HG03469 (cell line): ENCODE measurements at regions not wholly inside any gene's neighbourhood (a gene's known extent, or its start where the extent isn't known, plus 50 kb on each side); places are given as distances from the start of the nearest gene placed in this dataset.
"Not testable (repeated sequence)": the region's sequence is repeated elsewhere in the genome, so short reads cannot be mapped to it uniquely, and the experiment has no call there.

Source experiments
- ATAC-seq: cut with Tn5 transposase; IDR thresholded peaks from one replicate; pipeline ENCODE4 v1.9.1; 2021; ENCODE audit warnings: mild to moderate bottlenecking, moderate library complexity, moderate number of reproducible peaks; ENCODE audit not compliant: unreplicated experiment

DNA sequence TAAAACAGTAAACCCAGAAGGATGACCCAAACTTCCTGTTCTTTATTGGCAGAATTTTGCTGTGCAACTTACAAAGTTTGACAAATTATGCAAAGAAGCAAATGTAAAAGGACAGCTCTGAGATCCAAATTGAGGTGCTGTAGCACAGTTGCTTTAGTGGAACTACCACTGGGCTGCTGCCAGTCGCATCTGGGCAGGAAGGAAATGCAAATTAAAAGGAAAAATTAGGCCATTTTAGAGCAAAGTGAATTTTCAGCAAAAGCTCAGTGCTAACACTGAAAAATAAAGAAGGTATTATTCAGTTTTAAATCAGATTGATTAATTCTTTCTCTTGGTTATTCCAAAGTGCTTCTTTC lies 104.5 kb downstream of the ZMAT3 start:
- no peak for ATAC-seq

DNA sequence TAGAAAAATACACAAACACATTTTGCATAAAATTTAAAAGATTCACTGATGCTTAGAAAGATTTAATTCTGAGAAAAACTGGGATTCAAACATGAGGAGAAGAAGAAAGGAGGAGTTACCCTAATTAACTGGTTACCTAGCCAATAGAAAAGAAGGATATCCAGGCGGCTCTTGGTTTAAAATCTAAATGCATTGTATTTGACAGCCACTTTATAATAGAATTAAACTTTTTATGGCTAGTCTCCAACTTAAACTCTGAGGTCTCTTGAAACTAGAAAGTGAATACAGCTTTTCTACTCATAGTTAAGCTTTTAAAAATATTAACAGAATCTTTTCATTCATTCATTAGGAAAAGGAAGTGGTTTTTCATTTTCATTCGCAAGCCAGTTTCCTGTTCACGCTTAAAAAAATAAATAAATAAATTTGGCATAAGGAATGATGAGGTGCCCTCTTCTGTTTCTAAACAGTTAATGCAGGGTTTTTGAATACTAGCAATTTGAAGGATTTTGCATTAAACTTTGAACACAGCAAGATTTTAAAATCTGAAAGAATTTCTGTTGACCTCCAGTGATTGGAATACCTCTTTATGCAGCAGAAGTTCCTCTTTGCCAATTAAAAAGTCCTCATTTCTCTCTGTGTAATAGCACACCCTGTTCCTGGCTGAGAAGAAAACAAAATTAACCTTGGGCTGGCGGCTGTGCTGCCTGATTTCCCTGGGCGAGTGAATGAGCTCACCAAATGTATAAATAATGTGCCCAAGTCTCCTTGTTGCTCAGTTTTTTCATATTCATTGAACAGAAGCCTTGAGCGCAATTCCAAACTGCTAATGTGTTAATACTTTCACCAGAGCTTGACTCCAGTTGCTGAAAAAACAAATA lies 105.1 kb downstream of the ZMAT3 start:
- peak; percentile 25 for ATAC-seq

DNA sequence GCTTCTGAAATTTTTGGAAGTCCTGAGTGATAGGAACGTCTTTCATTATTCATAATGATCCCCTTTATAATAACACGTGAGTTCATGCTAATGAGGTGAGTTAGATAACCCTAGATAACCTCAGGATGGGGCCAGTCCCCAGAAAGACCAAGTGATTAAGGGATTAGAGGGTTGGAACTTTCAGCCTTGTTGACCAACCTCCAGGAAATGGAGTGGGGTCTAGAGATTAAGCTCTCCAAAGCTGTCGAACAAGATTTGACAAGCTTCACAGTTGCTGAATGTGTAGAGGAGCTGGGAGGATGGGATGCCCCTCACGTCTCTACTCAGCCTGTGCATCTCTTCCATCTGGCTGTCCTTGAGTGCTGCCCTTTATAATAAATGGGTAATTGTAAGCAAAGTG lies 107.1 kb downstream of the ZMAT3 start:
- no peak for ATAC-seq

DNA sequence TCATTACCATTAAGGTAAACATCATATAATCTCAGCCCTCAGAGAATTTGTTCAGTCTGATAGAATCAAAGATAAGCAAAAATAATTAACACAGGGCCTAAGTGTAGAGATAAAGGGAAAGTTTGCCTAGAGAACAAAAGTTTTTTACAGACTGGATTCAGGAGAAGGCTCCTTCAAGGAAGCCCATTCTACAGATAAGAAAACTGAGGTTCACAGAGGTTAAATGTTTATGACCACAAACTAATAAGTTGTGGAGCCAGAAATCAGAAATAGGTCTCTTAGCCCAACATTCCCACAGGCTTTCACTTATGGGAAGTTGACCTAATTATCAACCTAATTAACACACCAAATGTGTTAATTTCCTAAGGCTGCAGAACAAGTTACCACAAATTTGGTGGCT lies 110.7 kb downstream of the ZMAT3 start:
- no peak for ATAC-seq

DNA sequence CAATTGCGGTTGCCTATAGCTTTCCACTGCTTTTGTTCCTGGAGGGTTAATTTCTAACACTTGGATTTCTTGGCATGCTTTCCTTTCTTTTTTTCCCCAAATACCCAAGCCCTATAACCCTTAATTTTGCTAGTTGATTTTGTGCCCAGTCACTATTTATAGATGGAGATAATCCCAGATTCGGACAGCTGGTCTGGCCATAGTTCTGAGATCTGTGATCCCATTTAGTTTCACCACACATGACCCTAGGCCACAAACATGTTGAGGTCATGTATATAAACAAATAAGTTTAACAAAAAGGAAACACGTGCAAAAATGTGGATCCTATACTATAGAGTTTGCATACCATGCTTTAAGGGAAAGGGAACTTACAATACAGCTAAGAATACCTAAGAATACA lies 111.4 kb downstream of the ZMAT3 start:
- ATAC-seq = no peak

DNA sequence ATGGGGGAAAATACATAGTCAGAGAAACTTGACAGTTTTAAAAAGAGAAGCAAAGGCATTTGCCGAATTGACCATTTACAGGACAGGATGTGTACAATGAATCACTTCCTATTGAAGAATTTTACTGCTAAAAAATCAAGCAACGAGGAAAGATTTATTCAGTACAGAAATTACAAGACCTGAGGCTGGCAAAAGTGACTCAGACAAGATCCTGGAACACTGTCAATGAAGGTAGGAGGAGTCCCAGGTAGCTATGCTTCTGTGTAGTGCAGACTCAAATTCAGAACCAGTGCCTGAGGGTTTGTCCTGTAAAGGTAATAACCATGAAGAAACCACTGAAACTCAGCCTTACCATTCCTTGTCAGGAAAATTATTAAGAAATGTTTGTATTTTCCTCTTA lies 120.9 kb downstream of the ZMAT3 start:
- no peak for ATAC-seq

DNA sequence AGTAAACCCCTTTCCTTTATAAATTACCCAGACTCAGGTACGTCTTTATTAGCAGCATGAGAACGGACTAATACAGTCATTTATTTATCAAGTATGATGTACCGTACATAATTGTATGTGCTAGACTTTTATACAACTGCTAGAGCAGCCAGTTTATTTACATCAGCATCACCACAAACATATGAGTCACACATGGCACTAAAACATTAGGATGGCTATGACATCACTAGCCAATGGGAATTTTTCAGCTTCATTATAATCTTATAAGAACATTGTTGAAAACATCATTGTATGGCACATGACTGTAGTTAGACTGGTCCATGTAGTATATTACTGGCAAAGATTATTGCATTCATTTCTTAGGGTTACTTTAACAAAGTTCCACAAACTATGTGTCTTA lies 121.7 kb downstream of the ZMAT3 start:
- no peak for ATAC-seq

DNA sequence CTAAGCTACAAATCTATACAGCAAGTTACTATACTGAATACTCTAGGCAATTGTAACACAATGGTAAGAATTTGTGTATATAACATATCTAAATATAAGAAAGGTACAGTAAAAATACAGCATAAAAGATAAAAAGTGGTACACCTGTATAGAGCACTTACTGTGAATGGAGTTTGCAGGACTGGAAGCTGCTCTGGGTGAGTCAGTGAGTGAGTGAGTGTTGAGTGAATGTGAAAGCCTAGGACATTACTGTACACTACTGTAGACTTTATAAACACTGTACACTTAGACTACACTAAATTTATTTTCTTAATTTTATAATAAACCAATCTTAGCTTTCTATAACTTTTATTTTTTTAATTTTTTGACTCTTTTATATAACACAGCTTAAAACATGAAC lies 123.1 kb downstream of the ZMAT3 start:
- no peak for ATAC-seq

DNA sequence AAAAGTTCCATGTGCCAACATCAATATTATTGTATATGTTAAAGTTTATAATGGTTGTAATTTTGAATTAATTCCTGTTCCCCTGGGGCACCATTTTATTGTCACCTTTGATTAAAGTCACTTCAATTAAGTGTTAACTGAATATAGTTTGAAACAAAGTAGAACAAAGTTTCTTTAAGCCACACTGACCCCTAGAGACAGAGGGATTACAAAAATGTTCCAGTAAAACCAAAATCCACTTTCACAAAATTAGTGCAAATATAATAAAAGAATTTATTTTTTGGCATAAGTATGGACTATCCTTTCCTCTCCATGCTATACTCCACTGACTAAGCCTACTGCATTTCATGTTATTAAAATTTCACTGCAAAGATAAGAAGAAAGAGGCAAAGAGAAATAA lies 123.9 kb downstream of the ZMAT3 start:
- ATAC-seq = no peak

DNA sequence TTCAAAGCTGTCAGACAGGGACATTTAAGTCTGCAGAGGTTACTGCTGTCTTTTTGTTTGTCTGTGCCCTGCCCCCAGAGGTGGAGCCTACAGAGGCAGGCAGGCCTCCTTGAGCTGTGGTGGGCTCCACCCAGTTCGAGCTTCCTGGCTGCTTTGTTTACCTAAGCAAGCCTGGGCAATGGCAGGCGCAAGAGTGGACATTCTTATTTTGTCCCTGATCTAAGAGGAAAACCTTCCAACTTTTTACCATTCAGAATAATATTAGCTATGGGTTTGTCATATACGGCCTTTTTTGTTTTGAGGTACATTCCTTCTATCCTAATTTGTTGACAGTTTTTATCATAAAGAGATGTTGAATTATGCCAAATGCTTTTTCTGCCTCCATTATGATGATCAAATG lies 129.3 kb downstream of the ZMAT3 start:
- ATAC-seq = not testable (repeated sequence)

DNA sequence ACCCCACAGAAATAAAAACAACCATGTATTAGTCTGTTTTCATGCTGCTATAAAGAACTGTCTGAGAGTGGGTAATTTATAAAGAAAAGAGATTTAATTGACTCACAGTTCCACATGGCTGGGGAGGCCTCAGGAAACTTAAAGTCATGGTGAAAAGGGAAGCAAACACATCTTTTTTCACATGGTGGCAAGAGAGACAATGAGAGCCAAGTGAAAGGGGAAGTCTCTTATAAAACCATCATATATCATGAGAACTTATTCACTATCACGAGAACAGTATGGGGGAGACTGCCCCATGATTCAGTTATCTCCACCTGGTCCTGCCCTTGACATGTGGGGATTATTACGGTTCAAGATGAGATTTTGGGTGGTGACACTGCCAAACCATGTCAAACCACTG lies 141.5 kb downstream of the ZMAT3 start:
- no peak for ATAC-seq

DNA sequence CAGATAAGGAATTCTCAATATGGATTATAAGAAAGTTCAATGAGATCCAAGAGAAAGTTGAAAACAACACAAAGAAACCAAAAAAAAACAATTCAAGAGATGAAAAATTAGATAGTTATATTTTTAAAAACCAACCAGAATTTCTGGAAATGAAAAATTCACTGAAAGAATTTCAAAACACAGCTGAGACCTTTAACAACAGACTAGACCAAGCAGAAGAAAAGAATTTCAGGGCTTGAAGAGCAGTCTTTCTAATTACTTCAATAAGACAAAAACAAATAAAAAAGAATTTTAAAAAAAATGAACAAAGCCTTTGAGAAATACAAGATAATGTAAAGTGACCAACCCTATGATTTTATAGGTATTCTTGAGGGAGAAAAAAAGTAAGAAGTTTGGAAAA lies 155.4 kb downstream of the ZMAT3 start:
- no peak for ATAC-seq

DNA sequence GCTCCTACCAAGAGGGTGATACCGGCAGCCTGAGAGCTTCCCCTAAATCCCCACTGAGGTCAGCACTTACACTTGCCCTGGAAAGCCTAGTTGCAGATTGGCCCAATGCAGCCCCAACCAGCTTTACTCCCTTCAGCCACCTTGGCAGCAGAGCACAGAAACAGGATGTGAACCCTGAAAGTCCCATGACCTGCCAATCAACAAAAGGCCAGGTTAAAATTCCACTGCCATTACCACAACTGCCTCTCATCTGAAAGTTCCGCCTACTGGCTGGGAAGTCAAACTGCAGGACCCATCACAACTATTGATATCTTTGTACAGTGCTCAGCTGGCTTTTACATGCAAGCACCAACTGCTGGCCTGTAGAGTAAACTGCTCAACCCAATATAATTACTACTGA lies 156.2 kb downstream of the ZMAT3 start:
- no peak for ATAC-seq

DNA sequence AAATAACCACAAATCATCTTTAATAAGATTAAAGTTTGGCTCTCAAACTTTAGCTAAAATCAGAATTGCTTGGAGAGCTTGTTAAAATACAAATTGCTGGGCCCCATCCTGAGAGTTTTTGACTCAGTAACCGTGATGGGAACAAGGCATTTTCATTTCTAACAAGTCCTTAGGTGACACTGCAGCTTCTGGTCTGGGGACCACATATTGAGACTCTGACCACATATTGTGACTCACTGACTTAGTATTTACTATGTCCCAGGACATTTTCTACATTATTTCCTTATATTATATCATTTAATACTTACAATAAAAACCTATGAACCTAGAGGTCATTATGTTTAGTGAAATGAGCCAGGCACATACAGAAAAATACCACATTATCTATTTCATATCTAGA lies 164.5 kb downstream of the ZMAT3 start:
- ATAC-seq = no peak

DNA sequence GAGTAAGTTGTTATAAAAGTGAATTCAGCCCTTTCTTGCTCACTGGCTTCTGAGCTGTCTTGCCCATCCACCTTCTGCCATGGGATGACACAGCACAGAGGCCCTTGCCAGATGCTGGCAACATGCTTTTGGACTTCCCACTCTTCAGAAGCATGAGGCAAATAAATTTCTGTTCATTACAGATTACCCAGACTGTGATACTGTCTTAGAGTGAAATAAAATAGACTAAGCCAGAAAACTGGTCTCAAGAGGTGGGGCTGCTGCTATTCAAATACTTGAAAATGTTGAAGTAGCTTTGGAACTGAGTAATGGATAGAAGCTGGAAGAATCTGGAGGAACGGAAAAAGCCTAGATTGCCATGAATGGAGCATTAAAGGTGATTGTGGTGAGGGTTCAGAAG lies 170.4 kb downstream of the ZMAT3 start:
- no peak for ATAC-seq

DNA sequence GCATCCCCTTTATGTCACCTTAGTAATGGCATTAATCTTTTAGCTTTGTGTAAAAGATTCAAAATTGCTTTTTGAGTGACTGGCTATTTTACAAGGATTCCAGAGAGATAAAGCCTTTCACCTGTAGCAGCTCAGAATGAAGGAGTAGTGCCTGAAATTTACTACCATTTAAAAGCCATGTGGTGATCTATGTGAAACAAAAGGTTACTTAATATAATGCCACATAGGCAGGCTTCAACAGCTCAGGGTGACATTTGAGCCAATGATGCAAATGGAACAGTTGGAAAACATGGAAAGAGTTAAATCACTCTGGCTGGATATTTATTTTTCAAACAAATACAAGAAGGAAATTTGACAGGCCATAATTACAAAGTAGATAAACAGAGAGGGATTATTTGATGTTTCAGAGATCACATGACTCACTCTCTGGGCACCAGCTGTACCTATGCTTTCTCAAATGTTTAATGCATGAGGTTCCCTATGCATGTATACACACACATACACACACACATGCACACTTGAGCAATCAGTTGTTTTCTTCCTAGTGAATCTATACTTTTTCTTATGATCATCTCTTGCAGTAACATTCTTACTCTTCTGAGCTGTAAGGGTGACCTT lies 171.5 kb downstream of the ZMAT3 start:
- no peak for ATAC-seq

DNA sequence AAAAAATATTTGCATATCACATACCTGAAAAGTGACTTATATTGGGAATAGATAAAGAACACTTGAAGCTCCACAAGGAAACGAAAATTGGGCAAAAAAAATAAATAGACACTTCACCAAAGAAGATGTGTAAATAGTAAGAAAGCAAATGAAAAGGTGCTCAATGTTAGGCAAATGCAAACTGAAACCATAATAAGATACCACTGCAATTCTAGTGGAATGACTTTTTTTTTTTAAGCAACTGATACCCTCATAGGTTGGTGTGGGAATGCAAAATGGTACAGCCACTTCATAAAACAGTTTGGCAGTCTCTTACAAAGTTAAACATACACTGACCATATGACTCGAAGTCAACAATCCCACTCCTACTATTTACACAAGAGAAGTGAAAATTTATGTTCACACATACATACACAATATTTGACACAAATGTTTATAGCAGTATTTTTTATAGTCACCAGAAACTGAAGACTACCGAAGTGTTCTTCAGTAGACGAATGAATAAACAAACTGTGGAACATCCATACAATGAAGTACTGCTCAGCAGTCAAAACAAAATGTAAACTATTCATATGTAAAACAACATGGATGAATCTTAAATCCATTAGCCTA lies 176.3 kb downstream of the ZMAT3 start:
- no peak for ATAC-seq
